CD8-positive, alpha-beta memory T cell (primary cell): ENCODE measurements at regions not wholly inside any gene's neighbourhood (a gene's known extent, or its start where the extent isn't known, plus 50 kb on each side); places are given as distances from the start of the nearest gene placed in this dataset.

Experiments used
- CTCF ChIA-PET: fragments of 350-600 bp; sonication (Branson Sonifier 250); formaldehyde crosslinking; loops from one replicate; lab custom pipeline; 2021; ENCODE audit warnings: antibody characterized with exemption; lab: Charles Lee
- POLR2A ChIA-PET: fragments of 350-600 bp; sonication (Branson Sonifier 250); formaldehyde crosslinking; loops from one replicate; lab custom pipeline; 2021; ENCODE audit warnings: antibody characterized with exemption; lab: Charles Lee
- DNase-seq, 5 donors: peaks; one replicate each; pipeline versions ENCODE4 v3.0.0 to v3.0.0-alpha.2; 2020 to 2022; ENCODE audit warnings: mixed read lengths in 1 of 5
- H3K27ac ChIP-seq: one replicate; pipeline ENCODE4 v1.7.0; 2013; ENCODE audit warnings: low read depth, mild to moderate bottlenecking, low read length, moderate library complexity
- H3K27me3 ChIP-seq: 2 replicates; pipeline ENCODE4 v1.7.0; 2013; ENCODE audit warnings: low read length, mild to moderate bottlenecking; ENCODE audit not compliant: insufficient read depth, poor library complexity, severe bottlenecking
- H3K36me3 ChIP-seq: 2 replicates; pipeline ENCODE4 v1.7.0; 2013; ENCODE audit warnings: mild to moderate bottlenecking, low read length, moderate library complexity; ENCODE audit not compliant: insufficient read depth
- H3K4me1 ChIP-seq: 2 replicates; pipeline ENCODE4 v1.7.0; 2013; ENCODE audit warnings: mild to moderate bottlenecking, low read length, moderate library complexity; ENCODE audit not compliant: insufficient read depth
- H3K4me3 ChIP-seq: 2 replicates; pipeline ENCODE4 v1.7.0; 2013; ENCODE audit warnings: mild to moderate bottlenecking, low read length
- H3K9me3 ChIP-seq: 2 replicates; pipeline ENCODE4 v1.7.0; 2013; ENCODE audit warnings: mild to moderate bottlenecking, low read length
- H3K27ac Mint-ChIP-seq, 8 donors: one replicate each; pipeline ENCODE4 v1.8.0; 2020 to 2021; ENCODE audit warnings: mixed read lengths in 8 of 8, mild to moderate bottlenecking in 6 of 8, inconsistent platforms in 3 of 8, moderate library complexity in 3 of 8
- H3K27me3 Mint-ChIP-seq, 2 donors: one replicate each; pipeline ENCODE4 v1.8.0; 2020 to 2021; ENCODE audit warnings: mixed read lengths in 2 of 2, mild to moderate bottlenecking in 1 of 2, moderate library complexity in 1 of 2
- H3K36me3 Mint-ChIP-seq, 3 donors: one replicate each; pipeline ENCODE4 v1.8.0; 2020 to 2021; ENCODE audit warnings: mixed read lengths in 3 of 3, inconsistent platforms in 1 of 3, mild to moderate bottlenecking in 1 of 3
- H3K4me1 Mint-ChIP-seq, 3 donors: one replicate each; pipeline ENCODE4 v1.8.0; 2020 to 2021; ENCODE audit warnings: mixed read lengths in 3 of 3, inconsistent platforms in 1 of 3, mild to moderate bottlenecking in 1 of 3
- H3K4me3 Mint-ChIP-seq, 7 donors: one replicate each; pipeline ENCODE4 v1.8.0; 2020 to 2021; ENCODE audit warnings: mixed read lengths in 7 of 7, mild to moderate bottlenecking in 6 of 7, moderate library complexity in 4 of 7, inconsistent platforms in 2 of 7
- H3K9me3 Mint-ChIP-seq, 5 donors: one replicate each; pipeline ENCODE4 v1.8.0; 2020 to 2022; ENCODE audit warnings: mixed read lengths in 5 of 5, mild to moderate bottlenecking in 3 of 5, moderate library complexity in 2 of 5, inconsistent platforms in 1 of 5

DNA sequence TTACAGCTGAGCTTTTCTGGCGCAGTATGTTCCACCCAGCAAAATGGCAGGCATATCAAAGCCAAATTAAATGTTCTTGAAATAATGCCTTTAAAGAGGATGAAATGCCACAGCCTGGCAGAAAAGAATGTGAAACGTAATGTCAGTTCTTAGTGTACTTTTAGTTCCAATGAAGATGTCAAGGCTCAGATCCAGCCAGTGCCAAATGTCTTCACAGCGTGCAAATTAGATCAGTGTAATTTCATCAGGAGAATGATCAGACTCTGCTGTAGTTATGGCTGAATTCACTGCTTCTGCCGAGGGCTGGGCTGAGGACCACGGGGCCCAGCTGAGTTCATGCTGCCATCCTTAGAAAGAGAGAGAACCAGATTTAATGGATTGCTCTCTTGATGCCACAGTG, 78.7 kb upstream of the ITGA4 start:
- ChIA-PET CTCF (no interaction called here), POLR2A (interaction anchor here (0.5 kb wide), 1 partner anchor 35 kb away, joined by 3 read pairs; no protein-coding TSS in a partner anchor)
- Mint-ChIP-seq H3K36me3 (peaks cover 2 to 31% (median 19%) of the 10 kb centered on the region in 3 donors), H3K27ac (no peak overlapping the region), H3K9me3 (no peaks in the 10 kb centered on the region), H3K4me3 (no peak overlapping the region), H3K27me3 (no peaks in the 10 kb centered on the region), H3K4me1 (peaks cover 12 to 46% (median 12%) of the 10 kb centered on the region in 3 donors)
- H3K36me3 ChIP-seq = no peaks in the 10 kb centered on the region
- no peak for DNase-seq
- H3K9me3 ChIP-seq = no peaks in the 10 kb centered on the region
- no peaks in the 10 kb centered on the region for H3K4me1 ChIP-seq
- H3K27me3 ChIP-seq = no peaks in the 10 kb centered on the region
- no peak overlapping the region for H3K4me3 ChIP-seq
- no peak overlapping the region for H3K27ac ChIP-seq

DNA sequence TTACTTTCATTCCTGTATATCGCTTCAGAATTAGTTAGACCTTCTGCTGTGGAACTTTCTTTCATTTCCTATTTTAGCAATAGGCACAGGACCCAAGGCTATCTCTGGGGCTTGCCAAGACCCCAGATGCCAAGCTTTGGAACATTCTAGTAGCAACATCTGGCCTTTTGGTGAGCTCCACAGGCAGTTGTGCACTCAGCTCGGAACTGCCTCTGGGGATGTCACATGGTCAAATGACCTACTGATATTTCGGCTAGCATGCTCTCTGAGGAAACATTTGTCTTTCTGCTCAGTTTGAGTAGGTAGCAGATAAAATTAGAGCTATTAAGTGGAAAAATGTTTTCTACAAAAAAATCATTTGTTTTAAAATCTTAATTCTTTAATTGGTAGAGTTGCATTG, 76.6 kb upstream of the ITGA4 start:
- peaks cover 2 to 9% (median 4%) of the 10 kb centered on the region in 5 donors for H3K9me3 Mint-ChIP-seq
- Histone ChIP-seq H3K4me1 (no peaks in the 10 kb centered on the region), H3K27me3 (no peaks in the 10 kb centered on the region), H3K4me3 (no peak overlapping the region), H3K36me3 (no peaks in the 10 kb centered on the region), H3K9me3 (no peaks in the 10 kb centered on the region), H3K27ac (no peak overlapping the region)
- H3K4me1 Mint-ChIP-seq = peaks cover 3 to 30% (median 7%) of the 10 kb centered on the region in 3 donors
- POLR2A ChIA-PET = no interaction called here
- H3K27me3 Mint-ChIP-seq = no peaks in the 10 kb centered on the region
- DNase-seq = no peak
- H3K27ac Mint-ChIP-seq = no peak overlapping the region
- no peak overlapping the region for H3K4me3 Mint-ChIP-seq
- peaks cover 3 to 33% (median 31%) of the 10 kb centered on the region in 3 donors for H3K36me3 Mint-ChIP-seq
- CTCF ChIA-PET = interaction anchor here (1.2 kb wide), 1 partner anchor 14 kb away, joined by 3 read pairs; no protein-coding TSS in a partner anchor

- no peaks in the 10 kb centered on the region for H3K27me3 ChIP-seq
- Mint-ChIP-seq H3K27ac (no peak overlapping the region), H3K4me1 (peaks cover 0 to 21% (median 0%) of the 10 kb centered on the region in 3 donors), H3K9me3 (peaks cover 2 to 9% (median 4%) of the 10 kb centered on the region in 5 donors), H3K36me3 (peaks cover 2 to 21% (median 15%) of the 10 kb centered on the region in 3 donors), H3K4me3 (no peak overlapping the region), H3K27me3 (no peaks in the 10 kb centered on the region)
- no peaks in the 10 kb centered on the region for H3K36me3 ChIP-seq
- H3K9me3 ChIP-seq = no peaks in the 10 kb centered on the region
- H3K4me1 ChIP-seq = no peaks in the 10 kb centered on the region
- no peak for DNase-seq
- ChIA-PET CTCF (no interaction called here), POLR2A (interaction anchor here (1.0 kb wide), 1 partner anchor 71 kb away, joined by 3 read pairs; no protein-coding TSS in a partner anchor)
- H3K4me3 ChIP-seq = no peak overlapping the region
- H3K27ac ChIP-seq = no peak overlapping the region
These were observed 72.3 kb upstream of the ITGA4 start for GRCh38 chr2:181384923-181385322.

GRCh38 chr2:181389524-181389923, 67.7 kb upstream of the ITGA4 start:
- DNase-seq = no peak
- H3K4me1 ChIP-seq = peaks cover 4% of the 10 kb centered on the region
- no peaks in the 10 kb centered on the region for H3K27me3 ChIP-seq
- H3K4me3 ChIP-seq = no peak overlapping the region
- H3K27ac ChIP-seq = no peak overlapping the region
- Mint-ChIP-seq H3K36me3 (peaks cover 3 to 13% (median 4%) of the 10 kb centered on the region in 3 donors), H3K4me3 (no peak overlapping the region), H3K27ac (no peak overlapping the region), H3K27me3 (no peaks in the 10 kb centered on the region), H3K9me3 (peaks cover 2 to 9% (median 4%) of the 10 kb centered on the region in 5 donors), H3K4me1 (peaks cover 14 to 44% (median 21%) of the 10 kb centered on the region in 3 donors)
- ChIA-PET POLR2A (no interaction called here), CTCF (no interaction called here)
- no peaks in the 10 kb centered on the region for H3K36me3 ChIP-seq
- H3K9me3 ChIP-seq = no peaks in the 10 kb centered on the region

GRCh38 chr2:181393472-181393871, 63.7 kb upstream of the ITGA4 start:
- Histone ChIP-seq H3K4me1 (peaks cover 19% of the 10 kb centered on the region), H3K9me3 (no peaks in the 10 kb centered on the region), H3K27me3 (no peaks in the 10 kb centered on the region), H3K4me3 (peak overlapping the region; percentile 24), H3K27ac (peak overlapping the region; percentile 78), H3K36me3 (no peaks in the 10 kb centered on the region)
- Mint-ChIP-seq H3K4me3 (peak overlapping the region; percentile 80 to 95 (median 87)), H3K36me3 (peaks cover 0 to 4% (median 3%) of the 10 kb centered on the region in 3 donors), H3K27ac (peak overlapping the region; percentile 91 to 99 (median 96)), H3K4me1 (peaks cover 28 to 58% (median 43%) of the 10 kb centered on the region in 3 donors), H3K9me3 (peaks cover 0 to 3% (median 0%) of the 10 kb centered on the region in 5 donors), H3K27me3 (no peaks in the 10 kb centered on the region)
- ChIA-PET POLR2A (interaction anchor here (0.6 to 1.4 kb wide), 6 partner anchors 21 to 288 kb away, joined by 3 to 19 read pairs (median 4); partner anchors contain the start of gene ITGA4), CTCF (interaction anchor here (1.2 to 1.5 kb wide), 6 partner anchors 10 to 91 kb away, joined by 3 to 6 read pairs (median 4); partner anchors contain the start of gene ITGA4)
- DNase-seq = peak in 2 of 5 donors; percentile 5 to 58

DNA sequence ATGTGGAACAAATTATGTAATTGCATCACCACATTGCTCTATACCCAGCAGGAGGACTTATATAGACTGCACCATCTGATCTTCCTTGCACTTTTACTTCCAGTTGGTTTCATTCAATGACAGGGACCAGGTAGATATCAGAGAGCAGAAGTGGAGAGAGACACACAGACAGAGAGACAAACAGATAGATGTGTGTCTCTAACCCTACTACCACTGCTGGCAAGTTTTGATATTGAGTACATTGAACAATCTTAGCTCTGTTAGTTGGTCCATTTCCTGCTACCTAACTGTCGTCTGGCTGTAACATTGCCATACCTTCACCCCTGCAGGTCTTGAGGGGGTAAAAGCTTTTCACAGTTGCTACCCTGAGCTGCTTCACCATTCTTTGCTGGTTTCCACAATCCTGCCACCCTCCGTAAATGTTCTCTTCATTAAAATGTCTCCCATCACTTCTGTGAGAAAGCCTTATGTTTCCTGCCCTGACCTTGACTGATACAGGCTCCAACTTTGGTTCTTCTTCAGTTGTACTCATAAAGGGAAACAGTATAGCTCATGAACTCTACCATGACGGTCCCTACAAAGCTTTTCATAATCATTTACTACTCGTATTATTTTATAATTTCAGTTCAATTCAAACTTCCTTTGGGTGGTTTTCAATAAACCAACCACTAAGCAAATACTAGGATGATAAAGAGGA, 62.3 kb upstream of the ITGA4 start:
- H3K36me3 Mint-ChIP-seq = peaks cover 0 to 4% (median 3%) of the 10 kb centered on the region in 3 donors
- CTCF ChIA-PET = interaction anchor here (0.9 to 1.8 kb wide), 11 partner anchors 14 to 290 kb away, joined by 3 to 11 read pairs (median 4); partner anchors contain the start of gene ITGA4
- H3K36me3 ChIP-seq = no peaks in the 10 kb centered on the region
- H3K27ac Mint-ChIP-seq = peak overlapping the region; percentile 72 to 96 (median 91)
- peaks cover 0 to 3% (median 0%) of the 10 kb centered on the region in 5 donors for H3K9me3 Mint-ChIP-seq
- no peak overlapping the region for H3K27ac ChIP-seq
- H3K4me1 Mint-ChIP-seq = peaks cover 28 to 55% (median 48%) of the 10 kb centered on the region in 3 donors
- no peaks in the 10 kb centered on the region for H3K27me3 ChIP-seq
- H3K4me1 ChIP-seq = peaks cover 19% of the 10 kb centered on the region
- peak overlapping the region; percentile 37 to 74 (median 59) for H3K4me3 Mint-ChIP-seq
- no peaks in the 10 kb centered on the region for H3K9me3 ChIP-seq
- no peak overlapping the region for H3K4me3 ChIP-seq
- POLR2A ChIA-PET = interaction anchor here (0.6 to 1.4 kb wide), 7 partner anchors 11 to 196 kb away, joined by 3 to 7 read pairs (median 3); partner anchors contain the start of gene ITGA4
- DNase-seq = peak in 3 of 5 donors; percentile 4 to 47 (median 26)
- H3K27me3 Mint-ChIP-seq = no peaks in the 10 kb centered on the region

- peaks cover 28 to 51% (median 48%) of the 10 kb centered on the region in 3 donors for H3K4me1 Mint-ChIP-seq
- Histone ChIP-seq H3K4me3 (no peak overlapping the region), H3K4me1 (peaks cover 19% of the 10 kb centered on the region), H3K36me3 (no peaks in the 10 kb centered on the region), H3K27ac (no peak overlapping the region), H3K9me3 (no peaks in the 10 kb centered on the region), H3K27me3 (no peaks in the 10 kb centered on the region)
- ChIA-PET POLR2A (interaction anchor here (0.6 to 1.0 kb wide), 2 partner anchors 137 to 197 kb away, joined by 3 read pairs; no protein-coding TSS in a partner anchor), CTCF (interaction anchor here (1.2 to 1.8 kb wide), 4 partner anchors 17 to 92 kb away, joined by 4 to 11 read pairs (median 6); partner anchors contain the start of gene ITGA4)
- H3K27me3 Mint-ChIP-seq = no peaks in the 10 kb centered on the region
- peaks cover 0 to 3% (median 0%) of the 10 kb centered on the region in 5 donors for H3K9me3 Mint-ChIP-seq
- no peak for DNase-seq
- peak overlapping the region in 5 of 7 donors; percentile 5 to 74 (median 37) for H3K4me3 Mint-ChIP-seq
- H3K27ac Mint-ChIP-seq = peak overlapping the region in 5 of 8 donors; percentile 72 to 96 (median 91)
- peaks cover 0 to 4% (median 3%) of the 10 kb centered on the region in 3 donors for H3K36me3 Mint-ChIP-seq
These were observed 61.3 kb upstream of the ITGA4 start for GRCh38 chr2:181395851-181396250.
